Liver (tissue), 3 donors: ENCODE measurements at regions not wholly inside any gene's neighbourhood (a gene's known extent, or its start where the extent isn't known, plus 50 kb on each side); places are given as distances from the start of the nearest gene placed in this dataset.

ENCODE experiments used
- EGR1 ChIP-seq, 2 donors: IDR thresholded peaks; 2 replicates each; pipeline ENCODE4 v1.6.1; 2016 to 2018; ENCODE audit warnings: antibody characterized with exemption in 2 of 2, low read depth in 2 of 2
- FOXA1 ChIP-seq: IDR thresholded peaks from 2 replicates; pipeline ENCODE4 v1.6.1; 2016; ENCODE audit warnings: antibody characterized with exemption
- GABPA ChIP-seq, 2 donors: IDR thresholded peaks in 1 of 2; conservative IDR thresholded peaks in 1 of 2; 2 replicates each; pipeline ENCODE4 v1.6.1; 2016; ENCODE audit warnings: antibody characterized with exemption in 2 of 2, mild to moderate bottlenecking in 1 of 2, moderate library complexity in 1 of 2
- JUND ChIP-seq, 2 donors: IDR thresholded peaks; 2 replicates each; pipeline ENCODE4 v1.6.1; 2016; ENCODE audit warnings: antibody characterized with exemption in 2 of 2
- RAD21 ChIP-seq, 2 donors: IDR thresholded peaks; 2 replicates each; pipeline ENCODE4 v1.6.1; 2016; ENCODE audit warnings: antibody characterized with exemption in 2 of 2, mild to moderate bottlenecking in 2 of 2
- RXRA ChIP-seq, 2 donors: IDR thresholded peaks; 2 replicates each; pipeline ENCODE4 v1.6.1; 2017 to 2018; ENCODE audit warnings: antibody characterized with exemption in 2 of 2, mild to moderate bottlenecking in 1 of 2
- TAF1 ChIP-seq: conservative IDR thresholded peaks from 2 replicates; pipeline ENCODE4 v1.6.1; 2016; ENCODE audit warnings: antibody characterized with exemption, mild to moderate bottlenecking
- YY1 ChIP-seq: IDR thresholded peaks from 2 replicates; pipeline ENCODE4 v1.6.1; 2016; ENCODE audit warnings: antibody characterized with exemption, mild to moderate bottlenecking
- TF ChIP-seq, protein P1 (sequence below): fragments of 150-350 bp; IDR thresholded peaks from 2 replicates; pipeline ENCODE4 v1.5.1; 2017; ENCODE audit warnings: improper control_type of control experiment, low read depth, low read length; ENCODE audit not compliant: missing input control
- TF ChIP-seq, protein P2 (sequence below): IDR thresholded peaks from 2 replicates; pipeline ENCODE4 v1.6.1; 2016; ENCODE audit warnings: antibody characterized with exemption, mild to moderate bottlenecking
- TF ChIP-seq, protein P3 (sequence below): IDR thresholded peaks from 2 replicates; pipeline ENCODE4 v1.6.1; 2016; ENCODE audit warnings: antibody characterized with exemption
- TF ChIP-seq, protein P4 (sequence below): IDR thresholded peaks from 2 replicates; pipeline ENCODE4 v1.6.1; 2016; ENCODE audit warnings: antibody characterized with exemption
- TF ChIP-seq, protein P5 (sequence below): IDR thresholded peaks from 2 replicates; pipeline ENCODE4 v1.6.1; 2016; ENCODE audit warnings: antibody characterized with exemption
- donor health status: healthy.
- donor health status: healthy.

DNA sequence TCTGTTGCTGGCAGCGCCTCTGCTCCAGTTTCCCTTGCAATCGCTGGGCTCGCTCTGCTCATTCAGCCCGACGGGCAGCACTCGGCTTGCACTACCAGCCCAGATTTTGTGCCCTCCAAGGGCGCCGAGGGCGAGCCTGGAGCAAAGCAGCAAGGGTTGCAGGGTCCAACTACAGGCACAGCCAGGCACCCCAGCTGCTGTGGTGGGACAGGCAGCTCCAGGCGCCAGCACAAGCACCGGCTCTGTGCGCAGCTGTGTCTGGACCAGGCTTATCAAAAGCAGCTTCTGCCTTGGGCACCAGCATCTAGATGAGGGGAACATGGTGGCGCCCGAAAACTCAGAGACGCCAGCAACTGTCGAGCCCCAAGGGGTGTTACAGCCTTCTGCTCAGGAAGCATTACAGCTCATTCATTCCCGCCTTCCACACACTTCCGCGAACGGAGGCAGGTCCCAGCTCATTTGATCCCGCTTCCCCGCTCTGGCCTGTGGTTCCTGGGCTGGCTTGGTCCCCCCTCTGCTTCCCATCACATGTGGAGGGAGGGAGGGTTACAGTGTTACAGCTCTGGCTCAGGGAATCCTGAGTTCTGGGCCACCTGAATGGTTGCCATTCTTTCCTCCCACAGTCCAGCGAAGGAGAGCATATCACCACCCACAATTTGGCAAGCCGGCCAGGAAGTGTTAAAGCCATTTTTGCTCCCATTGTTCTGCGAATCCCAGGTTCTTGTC, 409.9 kb upstream of the ALCAM start:
- TF ChIP-seq RAD21 (IDR thresholded peaks at IDR 0.05): no peak
- TF ChIP-seq TAF1: no peak
- TF ChIP-seq, protein P1, sequence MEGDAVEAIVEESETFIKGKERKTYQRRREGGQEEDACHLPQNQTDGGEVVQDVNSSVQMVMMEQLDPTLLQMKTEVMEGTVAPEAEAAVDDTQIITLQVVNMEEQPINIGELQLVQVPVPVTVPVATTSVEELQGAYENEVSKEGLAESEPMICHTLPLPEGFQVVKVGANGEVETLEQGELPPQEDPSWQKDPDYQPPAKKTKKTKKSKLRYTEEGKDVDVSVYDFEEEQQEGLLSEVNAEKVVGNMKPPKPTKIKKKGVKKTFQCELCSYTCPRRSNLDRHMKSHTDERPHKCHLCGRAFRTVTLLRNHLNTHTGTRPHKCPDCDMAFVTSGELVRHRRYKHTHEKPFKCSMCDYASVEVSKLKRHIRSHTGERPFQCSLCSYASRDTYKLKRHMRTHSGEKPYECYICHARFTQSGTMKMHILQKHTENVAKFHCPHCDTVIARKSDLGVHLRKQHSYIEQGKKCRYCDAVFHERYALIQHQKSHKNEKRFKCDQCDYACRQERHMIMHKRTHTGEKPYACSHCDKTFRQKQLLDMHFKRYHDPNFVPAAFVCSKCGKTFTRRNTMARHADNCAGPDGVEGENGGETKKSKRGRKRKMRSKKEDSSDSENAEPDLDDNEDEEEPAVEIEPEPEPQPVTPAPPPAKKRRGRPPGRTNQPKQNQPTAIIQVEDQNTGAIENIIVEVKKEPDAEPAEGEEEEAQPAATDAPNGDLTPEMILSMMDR: no peak
- TF ChIP-seq, protein P2, sequence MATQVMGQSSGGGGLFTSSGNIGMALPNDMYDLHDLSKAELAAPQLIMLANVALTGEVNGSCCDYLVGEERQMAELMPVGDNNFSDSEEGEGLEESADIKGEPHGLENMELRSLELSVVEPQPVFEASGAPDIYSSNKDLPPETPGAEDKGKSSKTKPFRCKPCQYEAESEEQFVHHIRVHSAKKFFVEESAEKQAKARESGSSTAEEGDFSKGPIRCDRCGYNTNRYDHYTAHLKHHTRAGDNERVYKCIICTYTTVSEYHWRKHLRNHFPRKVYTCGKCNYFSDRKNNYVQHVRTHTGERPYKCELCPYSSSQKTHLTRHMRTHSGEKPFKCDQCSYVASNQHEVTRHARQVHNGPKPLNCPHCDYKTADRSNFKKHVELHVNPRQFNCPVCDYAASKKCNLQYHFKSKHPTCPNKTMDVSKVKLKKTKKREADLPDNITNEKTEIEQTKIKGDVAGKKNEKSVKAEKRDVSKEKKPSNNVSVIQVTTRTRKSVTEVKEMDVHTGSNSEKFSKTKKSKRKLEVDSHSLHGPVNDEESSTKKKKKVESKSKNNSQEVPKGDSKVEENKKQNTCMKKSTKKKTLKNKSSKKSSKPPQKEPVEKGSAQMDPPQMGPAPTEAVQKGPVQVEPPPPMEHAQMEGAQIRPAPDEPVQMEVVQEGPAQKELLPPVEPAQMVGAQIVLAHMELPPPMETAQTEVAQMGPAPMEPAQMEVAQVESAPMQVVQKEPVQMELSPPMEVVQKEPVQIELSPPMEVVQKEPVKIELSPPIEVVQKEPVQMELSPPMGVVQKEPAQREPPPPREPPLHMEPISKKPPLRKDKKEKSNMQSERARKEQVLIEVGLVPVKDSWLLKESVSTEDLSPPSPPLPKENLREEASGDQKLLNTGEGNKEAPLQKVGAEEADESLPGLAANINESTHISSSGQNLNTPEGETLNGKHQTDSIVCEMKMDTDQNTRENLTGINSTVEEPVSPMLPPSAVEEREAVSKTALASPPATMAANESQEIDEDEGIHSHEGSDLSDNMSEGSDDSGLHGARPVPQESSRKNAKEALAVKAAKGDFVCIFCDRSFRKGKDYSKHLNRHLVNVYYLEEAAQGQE: no peak
- no peak for TF ChIP-seq RXRA (IDR thresholded peaks at IDR 0.05)
- TF ChIP-seq GABPA (IDR thresholded peaks at IDR 0.05 in 1 of 2, conservative IDR thresholded peaks at IDR 0.05 in 1 of 2): no peak
- TF ChIP-seq, protein P3, sequence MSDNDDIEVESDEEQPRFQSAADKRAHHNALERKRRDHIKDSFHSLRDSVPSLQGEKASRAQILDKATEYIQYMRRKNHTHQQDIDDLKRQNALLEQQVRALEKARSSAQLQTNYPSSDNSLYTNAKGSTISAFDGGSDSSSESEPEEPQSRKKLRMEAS: no peak
- TF ChIP-seq FOXA1: no peak
- TF ChIP-seq, protein P4, sequence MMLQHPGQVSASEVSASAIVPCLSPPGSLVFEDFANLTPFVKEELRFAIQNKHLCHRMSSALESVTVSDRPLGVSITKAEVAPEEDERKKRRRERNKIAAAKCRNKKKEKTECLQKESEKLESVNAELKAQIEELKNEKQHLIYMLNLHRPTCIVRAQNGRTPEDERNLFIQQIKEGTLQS: no peak
- TF ChIP-seq, protein P5, sequence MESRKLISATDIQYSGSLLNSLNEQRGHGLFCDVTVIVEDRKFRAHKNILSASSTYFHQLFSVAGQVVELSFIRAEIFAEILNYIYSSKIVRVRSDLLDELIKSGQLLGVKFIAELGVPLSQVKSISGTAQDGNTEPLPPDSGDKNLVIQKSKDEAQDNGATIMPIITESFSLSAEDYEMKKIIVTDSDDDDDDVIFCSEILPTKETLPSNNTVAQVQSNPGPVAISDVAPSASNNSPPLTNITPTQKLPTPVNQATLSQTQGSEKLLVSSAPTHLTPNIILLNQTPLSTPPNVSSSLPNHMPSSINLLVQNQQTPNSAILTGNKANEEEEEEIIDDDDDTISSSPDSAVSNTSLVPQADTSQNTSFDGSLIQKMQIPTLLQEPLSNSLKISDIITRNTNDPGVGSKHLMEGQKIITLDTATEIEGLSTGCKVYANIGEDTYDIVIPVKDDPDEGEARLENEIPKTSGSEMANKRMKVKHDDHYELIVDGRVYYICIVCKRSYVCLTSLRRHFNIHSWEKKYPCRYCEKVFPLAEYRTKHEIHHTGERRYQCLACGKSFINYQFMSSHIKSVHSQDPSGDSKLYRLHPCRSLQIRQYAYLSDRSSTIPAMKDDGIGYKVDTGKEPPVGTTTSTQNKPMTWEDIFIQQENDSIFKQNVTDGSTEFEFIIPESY: no peak
- TF ChIP-seq EGR1 (IDR thresholded peaks at IDR 0.05; ENCODE audit: low read depth in 2 of 2): no peak
- TF ChIP-seq JUND (IDR thresholded peaks at IDR 0.05): no peak
- no peak for TF ChIP-seq YY1
